ENCODE measurements at regions not wholly inside any gene's neighbourhood (a gene's known extent, or its start where the extent isn't known, plus 50 kb on each side); places are given as distances from the start of the nearest gene placed in this dataset.
"Not testable (repeated sequence)": the region's sequence is repeated elsewhere in the genome, so short reads cannot be mapped to it uniquely, and the experiment has no call there.

DNA sequence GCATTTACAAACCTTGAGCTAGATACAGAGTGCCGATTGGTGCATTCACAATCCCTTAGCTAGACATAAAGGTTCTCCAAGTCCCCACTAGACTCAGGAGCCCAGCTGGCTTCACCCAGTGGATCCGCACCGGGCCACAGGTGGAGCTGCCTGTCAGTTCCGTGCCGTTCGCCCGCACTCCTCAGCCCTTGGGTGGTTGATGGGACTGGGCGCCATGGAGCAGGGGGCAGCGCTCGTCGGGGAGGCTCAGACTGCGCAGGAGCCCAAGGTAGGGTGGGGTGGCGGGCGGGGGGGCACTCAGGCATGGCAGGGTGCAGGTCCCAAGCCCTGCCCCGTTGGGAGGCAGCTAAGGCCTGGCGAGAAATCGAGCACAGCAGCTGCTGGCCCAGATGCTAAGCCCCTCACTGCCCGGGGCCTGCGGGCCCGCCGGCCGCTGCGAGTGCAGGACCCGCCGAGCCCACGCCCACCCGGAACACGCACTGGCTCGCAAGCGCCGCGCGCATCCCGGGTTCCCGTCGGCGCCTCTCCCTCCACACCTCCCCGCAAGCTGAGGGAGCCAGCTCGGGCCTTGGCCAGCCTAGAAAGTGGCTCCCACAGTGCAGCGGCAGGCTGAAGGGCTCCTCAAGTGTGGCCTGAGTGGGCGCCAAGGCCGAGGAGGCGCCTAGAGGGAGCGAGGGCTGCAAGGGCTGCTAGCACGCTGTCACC is 228.5 kb downstream of the SLITRK2 start:
- H3K4me2 ChIP-seq (ENCODE audit: control insufficient read depth, insufficient read depth); CTCF ChIA-PET; FAIRE-seq; H3K9me3 ChIP-seq (replicated peaks; ENCODE audit: control insufficient read depth, insufficient read depth, low read length); RAD21 ChIA-PET (ENCODE audit: unreplicated experiment); H3K79me2 ChIP-seq (ENCODE audit: control insufficient read depth, insufficient read depth, low read length); H3K4me1 ChIP-seq (ENCODE audit: control insufficient read depth, insufficient read depth, low read length); POLR2A ChIA-PET; H4K20me1 ChIP-seq (ENCODE audit: control insufficient read depth, insufficient read depth); H2AFZ ChIP-seq (ENCODE audit: control insufficient read depth, low read depth, low read length); H3K27me3 ChIP-seq (replicated peaks in 1 of 2; ENCODE audit: control insufficient read depth in 2 of 2, insufficient read depth in 2 of 2, low read length in 1 of 2); intact Hi-C loops (cut with micrococcal nuclease; ENCODE audit: unreplicated experiment); H3K36me3 ChIP-seq (ENCODE audit: control insufficient read depth in 2 of 2, insufficient read depth in 2 of 2, low read length in 1 of 2); H3K9ac ChIP-seq (ENCODE audit: control insufficient read depth, insufficient read depth, low read length); BruUV-seq (replicated peaks); ATAC-seq; in situ Hi-C loops (cut with MboI); H3K4me3 ChIP-seq; H3K27ac ChIP-seq (ENCODE audit: control insufficient read depth, insufficient read depth); SMC1A ChIA-PET (ENCODE audit: uncharacterized antibody, unreplicated experiment); DNase-seq (ENCODE audit: low read depth, low spot score): not testable (repeated sequence)
- 82% methylated on average over 34 of the region's 45 CpGs for WGBS (ENCODE audit: insufficient coverage, insufficient replicate concordance, low lambda C conversion rate, missing lambda C conversion rate)

DNA sequence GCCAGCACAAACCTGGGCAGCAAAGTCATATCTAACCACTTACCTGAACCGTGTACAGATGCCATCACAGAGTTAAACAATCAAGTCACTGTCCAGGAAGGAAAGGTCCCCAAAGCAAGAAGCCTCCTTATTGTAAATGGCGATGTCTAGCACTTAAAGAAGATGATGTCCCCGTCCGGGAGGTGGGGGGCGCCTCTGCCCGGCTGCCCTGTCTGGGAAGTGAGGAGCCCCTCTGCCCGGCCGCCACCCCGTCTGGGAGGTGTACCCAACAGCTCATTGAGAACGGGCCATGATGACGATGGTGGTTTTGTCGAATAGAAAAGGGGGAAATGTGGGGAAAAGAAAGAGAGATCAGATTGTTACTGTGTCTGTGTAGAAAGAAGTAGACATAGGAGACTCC is 231.9 kb downstream of the SLITRK2 start:
- SMC1A ChIA-PET (ENCODE audit: uncharacterized antibody, unreplicated experiment); H3K9ac ChIP-seq (ENCODE audit: control insufficient read depth, insufficient read depth, low read length); H2AFZ ChIP-seq (ENCODE audit: control insufficient read depth, low read depth, low read length); RAD21 ChIA-PET (ENCODE audit: unreplicated experiment); POLR2A ChIA-PET; DNase-seq (ENCODE audit: low read depth, low spot score); ATAC-seq; in situ Hi-C loops (cut with MboI); H3K36me3 ChIP-seq (ENCODE audit: control insufficient read depth in 2 of 2, insufficient read depth in 2 of 2, low read length in 1 of 2); FAIRE-seq; BruUV-seq (replicated peaks); intact Hi-C loops (cut with micrococcal nuclease; ENCODE audit: unreplicated experiment); H3K27ac ChIP-seq (ENCODE audit: control insufficient read depth, insufficient read depth); CTCF ChIA-PET; H4K20me1 ChIP-seq (ENCODE audit: control insufficient read depth, insufficient read depth); H3K4me3 ChIP-seq; H3K4me2 ChIP-seq (ENCODE audit: control insufficient read depth, insufficient read depth); H3K4me1 ChIP-seq (ENCODE audit: control insufficient read depth, insufficient read depth, low read length); H3K79me2 ChIP-seq (ENCODE audit: control insufficient read depth, insufficient read depth, low read length); H3K9me3 ChIP-seq (replicated peaks; ENCODE audit: control insufficient read depth, insufficient read depth, low read length); H3K27me3 ChIP-seq (replicated peaks in 1 of 2; ENCODE audit: control insufficient read depth in 2 of 2, insufficient read depth in 2 of 2, low read length in 1 of 2): not testable (repeated sequence)
- WGBS (ENCODE audit: insufficient coverage, insufficient replicate concordance, low lambda C conversion rate, missing lambda C conversion rate), result 35% methylated on average over 8 of the region's 12 CpGs

DNA sequence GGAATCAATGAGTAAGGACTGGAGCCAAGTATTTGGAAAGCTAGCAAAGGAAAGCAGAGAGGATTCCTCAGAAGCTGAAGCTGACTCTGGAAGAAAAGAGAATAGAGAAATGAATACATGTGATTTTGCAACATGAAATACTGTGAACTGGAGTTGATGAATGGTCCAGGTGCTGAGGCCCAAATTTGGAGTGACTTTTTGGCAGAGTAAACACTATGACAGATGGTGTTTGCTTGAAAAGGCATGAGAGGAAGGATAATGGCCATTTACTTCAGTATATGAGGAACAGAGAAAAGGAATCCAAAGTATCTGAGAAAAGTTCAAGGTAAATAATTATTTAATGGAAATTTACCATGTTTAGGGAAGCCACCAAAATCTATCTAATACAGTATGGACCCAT is 236.7 kb downstream of the SLITRK2 start:
- Histone ChIP-seq H3K9ac (ENCODE audit: control insufficient read depth, insufficient read depth, low read length) (no peak overlapping the region), H3K36me3 (ENCODE audit: control insufficient read depth in 2 of 2, insufficient read depth in 2 of 2, low read length in 1 of 2) (no peaks in the 10 kb centered on the region), H3K79me2 (ENCODE audit: control insufficient read depth, insufficient read depth, low read length) (no peaks in the 10 kb centered on the region), H3K27ac (ENCODE audit: control insufficient read depth, insufficient read depth) (no peak overlapping the region), H3K4me2 (ENCODE audit: control insufficient read depth, insufficient read depth) (no peak overlapping the region), H4K20me1 (ENCODE audit: control insufficient read depth, insufficient read depth) (no peaks in the 10 kb centered on the region), H2AFZ (ENCODE audit: control insufficient read depth, low read depth, low read length) (no peak overlapping the region), H3K4me3 (no peak overlapping the region), H3K27me3 (replicated peaks in 1 of 2; ENCODE audit: control insufficient read depth in 2 of 2, insufficient read depth in 2 of 2, low read length in 1 of 2) (no peaks in the 10 kb centered on the region), H3K4me1 (ENCODE audit: control insufficient read depth, insufficient read depth, low read length) (no peaks in the 10 kb centered on the region), H3K9me3 (replicated peaks; ENCODE audit: control insufficient read depth, insufficient read depth, low read length) (no peaks in the 10 kb centered on the region)
- intact Hi-C loops (cut with micrococcal nuclease; ENCODE audit: unreplicated experiment), result no loop called here
- ChIA-PET RAD21 (ENCODE audit: unreplicated experiment) (no interaction called here), POLR2A (no interaction called here), CTCF (no interaction called here), SMC1A (ENCODE audit: uncharacterized antibody, unreplicated experiment) (no interaction called here)
- in situ Hi-C loops (cut with MboI), result loop anchor here (25.0 kb wide), 1 partner anchor 92 kb away; no protein-coding TSS in a partner anchor
- no peak for FAIRE-seq
- BruUV-seq (replicated peaks), result no TSS peak
- no peak for ATAC-seq
- no peak for DNase-seq (ENCODE audit: low read depth, low spot score)
- TF ChIP-seq MTA3 (IDR thresholded peaks at IDR 0.05; ENCODE audit: borderline replicate concordance, low read length) (no peak), EP300 (IDR thresholded peaks at IDR 0.05; ENCODE audit: borderline replicate concordance in 1 of 2, control insufficient read depth in 1 of 2, low read depth in 2 of 2, low read length in 2 of 2) (no peak), MYC (IDR thresholded peaks at IDR 0.05; ENCODE audit: insufficient read depth, insufficient read length, insufficient replicate concordance, low read length, severe bottlenecking) (no peak), CBFB (IDR thresholded peaks at IDR 0.05; ENCODE audit: low read depth) (no peak), SMAD1 (IDR thresholded peaks at IDR 0.05; ENCODE audit: low read depth, partially characterized antibody) (no peak), SPI1 (IDR thresholded peaks at IDR 0.05; ENCODE audit: borderline replicate concordance, insufficient read depth, low read depth, low read length) (no peak)
- TF ChIP-seq, protein P1, sequence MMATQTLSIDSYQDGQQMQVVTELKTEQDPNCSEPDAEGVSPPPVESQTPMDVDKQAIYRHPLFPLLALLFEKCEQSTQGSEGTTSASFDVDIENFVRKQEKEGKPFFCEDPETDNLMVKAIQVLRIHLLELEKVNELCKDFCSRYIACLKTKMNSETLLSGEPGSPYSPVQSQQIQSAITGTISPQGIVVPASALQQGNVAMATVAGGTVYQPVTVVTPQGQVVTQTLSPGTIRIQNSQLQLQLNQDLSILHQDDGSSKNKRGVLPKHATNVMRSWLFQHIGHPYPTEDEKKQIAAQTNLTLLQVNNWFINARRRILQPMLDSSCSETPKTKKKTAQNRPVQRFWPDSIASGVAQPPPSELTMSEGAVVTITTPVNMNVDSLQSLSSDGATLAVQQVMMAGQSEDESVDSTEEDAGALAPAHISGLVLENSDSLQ (IDR thresholded peaks at IDR 0.05), result no peak
- TF ChIP-seq, protein P2, sequence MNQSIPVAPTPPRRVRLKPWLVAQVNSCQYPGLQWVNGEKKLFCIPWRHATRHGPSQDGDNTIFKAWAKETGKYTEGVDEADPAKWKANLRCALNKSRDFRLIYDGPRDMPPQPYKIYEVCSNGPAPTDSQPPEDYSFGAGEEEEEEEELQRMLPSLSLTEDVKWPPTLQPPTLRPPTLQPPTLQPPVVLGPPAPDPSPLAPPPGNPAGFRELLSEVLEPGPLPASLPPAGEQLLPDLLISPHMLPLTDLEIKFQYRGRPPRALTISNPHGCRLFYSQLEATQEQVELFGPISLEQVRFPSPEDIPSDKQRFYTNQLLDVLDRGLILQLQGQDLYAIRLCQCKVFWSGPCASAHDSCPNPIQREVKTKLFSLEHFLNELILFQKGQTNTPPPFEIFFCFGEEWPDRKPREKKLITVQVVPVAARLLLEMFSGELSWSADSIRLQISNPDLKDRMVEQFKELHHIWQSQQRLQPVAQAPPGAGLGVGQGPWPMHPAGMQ (IDR thresholded peaks at IDR 0.05; ENCODE audit: borderline replicate concordance), result no peak
